ENCODE measurements at regions not wholly inside any gene's neighbourhood (a gene's known extent, or its start where the extent isn't known, plus 50 kb on each side); places are given as distances from the start of the nearest gene placed in this dataset.

- WGBS = 92% methylated on average over 1 of the region's 1 CpG
- no peak overlapping the region for H3K27ac ChIP-seq (ENCODE audit: low read depth in 1 of 2, low read length in 1 of 2)
- no peaks in the 10 kb centered on the region for H3K9me3 ChIP-seq (ENCODE audit: control insufficient read depth in 2 of 2, insufficient read depth in 1 of 2, low read length in 1 of 2)
- H3K36me3 ChIP-seq (ENCODE audit: control insufficient read depth in 2 of 2, insufficient read depth in 2 of 2, low read length in 1 of 2) = no peaks in the 10 kb centered on the region
- DNase-seq (ENCODE audit: low read depth in 6 of 9, low spot score in 9 of 9) = no peak
- H3K4me3 ChIP-seq (ENCODE audit: low read length in 2 of 2) = no peak overlapping the region
- H3K4me1 ChIP-seq (ENCODE audit: control insufficient read depth in 2 of 2, insufficient read depth in 2 of 2, low read length in 2 of 2) = no peaks in the 10 kb centered on the region
- H3K27me3 ChIP-seq (ENCODE audit: control insufficient read depth in 2 of 2, insufficient read depth in 1 of 2, low read length in 1 of 2) = no peaks in the 10 kb centered on the region
Measured at GRCh38 chr1:239209591-239209990, 176.8 kb upstream of the CHRM3 start.

- H3K4me3 ChIP-seq (ENCODE audit: low read length in 2 of 2) = no peak overlapping the region
- no peak overlapping the region for H3K27ac ChIP-seq (ENCODE audit: low read depth in 1 of 2, low read length in 1 of 2)
- H3K4me1 ChIP-seq (ENCODE audit: control insufficient read depth in 2 of 2, insufficient read depth in 2 of 2, low read length in 2 of 2) = no peaks in the 10 kb centered on the region
- WGBS = 93% methylated on average over 2 of the region's 2 CpGs
- no peaks in the 10 kb centered on the region for H3K27me3 ChIP-seq (ENCODE audit: control insufficient read depth in 2 of 2, insufficient read depth in 1 of 2, low read length in 1 of 2)
- H3K9me3 ChIP-seq (ENCODE audit: control insufficient read depth in 2 of 2, insufficient read depth in 1 of 2, low read length in 1 of 2) = no peaks in the 10 kb centered on the region
- H3K36me3 ChIP-seq (ENCODE audit: control insufficient read depth in 2 of 2, insufficient read depth in 2 of 2, low read length in 1 of 2) = no peaks in the 10 kb centered on the region
- no peak for DNase-seq (ENCODE audit: low read depth in 6 of 9, low spot score in 9 of 9)
Measured at GRCh38 chr1:239204401-239204800, 182.0 kb upstream of the CHRM3 start.

- no peak for DNase-seq (ENCODE audit: low read depth in 6 of 9, low spot score in 9 of 9)
- no peaks in the 10 kb centered on the region for H3K4me1 ChIP-seq (ENCODE audit: control insufficient read depth in 2 of 2, insufficient read depth in 2 of 2, low read length in 2 of 2)
- H3K27me3 ChIP-seq (ENCODE audit: control insufficient read depth in 2 of 2, insufficient read depth in 1 of 2, low read length in 1 of 2) = no peaks in the 10 kb centered on the region
- WGBS = 96% methylated on average over 4 of the region's 4 CpGs
- H3K36me3 ChIP-seq (ENCODE audit: control insufficient read depth in 2 of 2, insufficient read depth in 2 of 2, low read length in 1 of 2) = no peaks in the 10 kb centered on the region
- H3K9me3 ChIP-seq (ENCODE audit: control insufficient read depth in 2 of 2, insufficient read depth in 1 of 2, low read length in 1 of 2) = no peaks in the 10 kb centered on the region
- no peak overlapping the region for H3K4me3 ChIP-seq (ENCODE audit: low read length in 2 of 2)
- no peak overlapping the region for H3K27ac ChIP-seq (ENCODE audit: low read depth in 1 of 2, low read length in 1 of 2)
Measured at GRCh38 chr1:239197871-239198270, 188.5 kb upstream of the CHRM3 start.

GRCh38 chr1:239189998-239190512, 196.3 kb upstream of the CHRM3 start:
- Histone ChIP-seq H3K4me3 (ENCODE audit: low read length in 2 of 2) (no peak overlapping the region), H3K27me3 (ENCODE audit: control insufficient read depth in 2 of 2, insufficient read depth in 1 of 2, low read length in 1 of 2) (no peaks in the 10 kb centered on the region), H3K9me3 (ENCODE audit: control insufficient read depth in 2 of 2, insufficient read depth in 1 of 2, low read length in 1 of 2) (no peaks in the 10 kb centered on the region), H3K4me1 (ENCODE audit: control insufficient read depth in 2 of 2, insufficient read depth in 2 of 2, low read length in 2 of 2) (no peaks in the 10 kb centered on the region), H3K27ac (ENCODE audit: low read depth in 1 of 2, low read length in 1 of 2) (no peak overlapping the region), H3K36me3 (ENCODE audit: control insufficient read depth in 2 of 2, insufficient read depth in 2 of 2, low read length in 1 of 2) (no peaks in the 10 kb centered on the region)
- 96% methylated on average over 4 of the region's 4 CpGs for WGBS
- no peak for DNase-seq (ENCODE audit: low read depth in 6 of 9, low spot score in 9 of 9)

GRCh38 chr1:239186487-239186886, 199.9 kb upstream of the CHRM3 start:
- no peak overlapping the region for H3K27ac ChIP-seq (ENCODE audit: low read depth in 1 of 2, low read length in 1 of 2)
- WGBS = 84% methylated on average over 1 of the region's 1 CpG

GRCh38 chr1:239185245-239185619, 201.1 kb upstream of the CHRM3 start:
- Histone ChIP-seq H3K9me3 (ENCODE audit: control insufficient read depth in 2 of 2, insufficient read depth in 1 of 2, low read length in 1 of 2) (no peaks in the 10 kb centered on the region), H3K27me3 (ENCODE audit: control insufficient read depth in 2 of 2, insufficient read depth in 1 of 2, low read length in 1 of 2) (no peaks in the 10 kb centered on the region), H3K36me3 (ENCODE audit: control insufficient read depth in 2 of 2, insufficient read depth in 2 of 2, low read length in 1 of 2) (no peaks in the 10 kb centered on the region), H3K4me1 (ENCODE audit: control insufficient read depth in 2 of 2, insufficient read depth in 2 of 2, low read length in 2 of 2) (no peaks in the 10 kb centered on the region), H3K27ac (ENCODE audit: low read depth in 1 of 2, low read length in 1 of 2) (no peak overlapping the region), H3K4me3 (ENCODE audit: low read length in 2 of 2) (no peak overlapping the region)
- DNase-seq (ENCODE audit: low read depth in 6 of 9, low spot score in 9 of 9) = no peak
- 84% methylated on average over 1 of the region's 1 CpG for whole genome bisulfite sequencing

More at GRCh38 chr1:239186487-239186886, 199.9 kb upstream of the CHRM3 start:
- Histone ChIP-seq H3K4me3 (ENCODE audit: low read length in 2 of 2) (no peak overlapping the region), H3K27me3 (ENCODE audit: control insufficient read depth in 2 of 2, insufficient read depth in 1 of 2, low read length in 1 of 2) (no peaks in the 10 kb centered on the region), H3K36me3 (ENCODE audit: control insufficient read depth in 2 of 2, insufficient read depth in 2 of 2, low read length in 1 of 2) (no peaks in the 10 kb centered on the region), H3K9me3 (ENCODE audit: control insufficient read depth in 2 of 2, insufficient read depth in 1 of 2, low read length in 1 of 2) (no peaks in the 10 kb centered on the region), H3K4me1 (ENCODE audit: control insufficient read depth in 2 of 2, insufficient read depth in 2 of 2, low read length in 2 of 2) (no peaks in the 10 kb centered on the region)
- no peak for DNase-seq (ENCODE audit: low read depth in 6 of 9, low spot score in 9 of 9)

- H3K4me3 ChIP-seq (ENCODE audit: low read length in 2 of 2) = no peak overlapping the region
- no peak for DNase-seq (ENCODE audit: low read depth in 6 of 9, low spot score in 9 of 9)
- no peaks in the 10 kb centered on the region for H3K27me3 ChIP-seq (ENCODE audit: control insufficient read depth in 2 of 2, insufficient read depth in 1 of 2, low read length in 1 of 2)
Measured at GRCh38 chr1:239184561-239185244, 201.7 kb upstream of the CHRM3 start.

GRCh38 chr1:239178961-239179360, 207.4 kb upstream of the CHRM3 start:
- no peaks in the 10 kb centered on the region for H3K4me1 ChIP-seq (ENCODE audit: control insufficient read depth in 2 of 2, insufficient read depth in 2 of 2, low read length in 2 of 2)
- WGBS = 68% methylated on average over 3 of the region's 3 CpGs
- H3K4me3 ChIP-seq (ENCODE audit: low read length in 2 of 2) = no peak overlapping the region

More at GRCh38 chr1:239184561-239185244, 201.7 kb upstream of the CHRM3 start:
- Histone ChIP-seq H3K36me3 (ENCODE audit: control insufficient read depth in 2 of 2, insufficient read depth in 2 of 2, low read length in 1 of 2) (no peaks in the 10 kb centered on the region), H3K9me3 (ENCODE audit: control insufficient read depth in 2 of 2, insufficient read depth in 1 of 2, low read length in 1 of 2) (no peaks in the 10 kb centered on the region), H3K4me1 (ENCODE audit: control insufficient read depth in 2 of 2, insufficient read depth in 2 of 2, low read length in 2 of 2) (no peaks in the 10 kb centered on the region), H3K27ac (ENCODE audit: low read depth in 1 of 2, low read length in 1 of 2) (no peak overlapping the region)

GRCh38 chr1:239174880-239175279, 211.5 kb upstream of the CHRM3 start:
- Histone ChIP-seq H3K9me3 (ENCODE audit: control insufficient read depth in 2 of 2, insufficient read depth in 1 of 2, low read length in 1 of 2) (no peaks in the 10 kb centered on the region), H3K4me3 (ENCODE audit: low read length in 2 of 2) (no peak overlapping the region), H3K27ac (ENCODE audit: low read depth in 1 of 2, low read length in 1 of 2) (no peak overlapping the region), H3K27me3 (ENCODE audit: control insufficient read depth in 2 of 2, insufficient read depth in 1 of 2, low read length in 1 of 2) (no peaks in the 10 kb centered on the region), H3K36me3 (ENCODE audit: control insufficient read depth in 2 of 2, insufficient read depth in 2 of 2, low read length in 1 of 2) (no peaks in the 10 kb centered on the region), H3K4me1 (ENCODE audit: control insufficient read depth in 2 of 2, insufficient read depth in 2 of 2, low read length in 2 of 2) (no peaks in the 10 kb centered on the region)
- WGBS = 93% methylated on average over 3 of the region's 3 CpGs
- no peak for DNase-seq (ENCODE audit: low read depth in 6 of 9, low spot score in 9 of 9)

More at GRCh38 chr1:239178961-239179360, 207.4 kb upstream of the CHRM3 start:
- Histone ChIP-seq H3K27ac (ENCODE audit: low read depth in 1 of 2, low read length in 1 of 2) (no peak overlapping the region), H3K36me3 (ENCODE audit: control insufficient read depth in 2 of 2, insufficient read depth in 2 of 2, low read length in 1 of 2) (no peaks in the 10 kb centered on the region), H3K27me3 (ENCODE audit: control insufficient read depth in 2 of 2, insufficient read depth in 1 of 2, low read length in 1 of 2) (no peaks in the 10 kb centered on the region), H3K9me3 (ENCODE audit: control insufficient read depth in 2 of 2, insufficient read depth in 1 of 2, low read length in 1 of 2) (no peaks in the 10 kb centered on the region)
- DNase-seq (ENCODE audit: low read depth in 6 of 9, low spot score in 9 of 9) = no peak

Data from thymus (tissue), 11 donors.